SH-SY5Y (cell line): ENCODE measurements at regions not wholly inside any gene's neighbourhood (a gene's known extent, or its start where the extent isn't known, plus 50 kb on each side); places are given as distances from the start of the nearest gene placed in this dataset.

Source experiments
- GATA2 ChIP-seq: IDR thresholded peaks from 2 replicates; pipeline ENCODE4 v1.6.1; 2011; ENCODE audit warnings: mild to moderate bottlenecking, low read depth, low read length
- GATA3 ChIP-seq: IDR thresholded peaks from 2 replicates; pipeline ENCODE4 v1.6.1; 2011; ENCODE audit warnings: low read depth, mild to moderate bottlenecking, low read length, moderate library complexity

DNA sequence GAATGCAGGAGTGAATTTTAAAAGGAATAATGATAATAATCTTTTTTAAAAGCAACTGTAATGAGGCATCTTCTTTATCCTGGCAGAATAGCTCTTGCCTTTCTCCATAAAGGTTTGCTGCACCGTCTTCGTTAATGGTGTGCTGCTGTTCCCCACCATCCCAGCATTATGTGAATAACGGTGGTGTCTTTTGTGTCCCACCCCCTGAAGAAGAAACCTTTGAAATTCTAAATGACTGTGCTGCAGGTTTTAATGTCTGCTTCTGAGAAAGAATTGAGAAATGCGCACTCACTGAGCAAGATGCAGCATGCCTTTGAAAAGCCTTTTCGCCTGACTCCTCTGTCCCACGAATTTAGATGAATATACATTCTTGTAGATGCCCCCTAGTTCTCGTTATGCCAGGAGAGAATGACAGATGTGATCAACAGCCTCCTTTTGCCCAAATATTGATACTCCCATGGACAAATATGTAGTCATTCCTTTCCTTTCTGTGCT, 246.1 kb upstream of the ZNF462 start:
- no peak for TF ChIP-seq GATA2
- no peak for TF ChIP-seq GATA3
